ENCODE measurements at regions not wholly inside any gene's neighbourhood (a gene's known extent, or its start where the extent isn't known, plus 50 kb on each side); places are given as distances from the start of the nearest gene placed in this dataset.

GRCh38 chr17:53046781-53047180 lies 775.9 kb upstream of the KIF2B start:
- TF ChIP-seq CTCF (optimal IDR thresholded peaks at IDR 0.05 in 1 of 3, IDR thresholded peaks at IDR 0.05 in 1 of 3, conservative IDR thresholded peaks at IDR 0.05 in 1 of 3; ENCODE audit: extremely low read depth in 1 of 3, insufficient read depth in 2 of 3, low read length in 3 of 3) (no peak), EZH2 (IDR thresholded peaks at IDR 0.05; ENCODE audit: low read length) (no peak)
